ENCODE measurements at regions not wholly inside any gene's neighbourhood (a gene's known extent, or its start where the extent isn't known, plus 50 kb on each side); places are given as distances from the start of the nearest gene placed in this dataset.

- DNase-seq: no peak
These were observed 138.7 kb upstream of the POF1B start for GRCh38 chrX:85517994-85518718.

GRCh38 chrX:85516131-85516530, 136.7 kb upstream of the POF1B start:
- DNase-seq: no peak

DNA sequence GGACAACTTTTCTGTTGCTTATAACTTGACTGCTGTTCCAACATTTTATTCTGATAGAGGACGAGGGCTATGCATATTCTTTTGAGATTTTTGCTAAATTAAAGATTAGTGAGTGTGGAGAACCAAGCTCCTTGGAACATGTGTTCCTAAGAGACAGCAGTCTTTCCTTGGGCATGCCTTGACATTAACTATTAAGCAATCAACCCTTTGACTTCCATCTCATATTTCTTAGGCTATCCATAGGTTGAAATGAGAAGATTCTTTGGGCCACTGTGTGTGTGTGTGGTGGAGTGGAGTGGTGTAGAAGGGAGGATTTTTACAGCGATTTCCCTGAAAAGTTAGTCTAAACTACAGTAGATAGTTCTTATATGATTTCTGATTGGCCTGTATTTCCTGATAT, 127.4 kb upstream of the POF1B start:
- DNase-seq: no peak

GRCh38 chrX:85505801-85506200, 126.3 kb upstream of the POF1B start:
- DNase-seq: no peak

GRCh38 chrX:85504381-85504780, 124.9 kb upstream of the POF1B start:
- no peak for DNase-seq

GRCh38 chrX:85503258-85504158, 124.0 kb upstream of the POF1B start:
- DNase-seq: no peak

DNA sequence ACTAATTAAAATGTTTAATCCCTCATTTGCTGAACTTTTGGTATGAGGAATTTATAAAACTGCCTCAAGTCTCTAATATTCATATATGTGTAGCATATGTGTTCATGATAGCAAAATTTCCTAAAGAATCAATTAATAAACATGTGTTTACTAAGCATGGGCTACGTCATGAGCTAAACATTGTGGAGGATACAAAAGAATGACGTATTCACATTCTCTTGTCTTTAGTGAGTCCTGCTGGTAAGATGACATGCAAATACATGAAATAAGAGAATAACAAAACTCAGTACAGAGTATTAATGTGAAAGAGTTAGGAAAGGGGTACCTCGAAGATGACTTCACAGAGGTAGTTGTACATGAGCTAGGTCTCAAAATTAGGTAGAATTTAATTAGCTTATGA, 121.9 kb upstream of the POF1B start:
- no peak for DNase-seq

GRCh38 chrX:85499400-85499799, 119.9 kb upstream of the POF1B start:
- DNase-seq: no peak

- no peak for DNase-seq
These were observed 114.4 kb upstream of the POF1B start for GRCh38 chrX:85493821-85494220.

DNA sequence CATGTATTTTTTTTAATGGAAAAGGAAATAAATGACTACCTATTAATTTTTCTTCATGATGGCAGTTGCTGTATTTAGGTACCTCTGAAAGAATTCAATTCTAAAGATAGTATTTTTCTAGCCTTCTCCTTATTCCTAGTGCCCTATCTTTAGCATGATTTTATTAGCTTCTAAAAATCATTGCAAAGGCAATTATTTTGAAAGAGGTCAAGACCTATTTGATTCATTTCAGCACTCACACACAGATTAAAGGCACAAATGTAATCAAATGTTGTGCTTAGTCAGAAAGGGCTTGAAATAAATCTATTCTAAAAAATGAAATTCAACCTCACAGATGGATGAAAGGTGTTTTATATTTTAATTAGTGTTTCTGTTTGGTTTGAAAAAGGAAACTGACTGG, 74.8 kb upstream of the POF1B start:
- no peak for DNase-seq

DNA sequence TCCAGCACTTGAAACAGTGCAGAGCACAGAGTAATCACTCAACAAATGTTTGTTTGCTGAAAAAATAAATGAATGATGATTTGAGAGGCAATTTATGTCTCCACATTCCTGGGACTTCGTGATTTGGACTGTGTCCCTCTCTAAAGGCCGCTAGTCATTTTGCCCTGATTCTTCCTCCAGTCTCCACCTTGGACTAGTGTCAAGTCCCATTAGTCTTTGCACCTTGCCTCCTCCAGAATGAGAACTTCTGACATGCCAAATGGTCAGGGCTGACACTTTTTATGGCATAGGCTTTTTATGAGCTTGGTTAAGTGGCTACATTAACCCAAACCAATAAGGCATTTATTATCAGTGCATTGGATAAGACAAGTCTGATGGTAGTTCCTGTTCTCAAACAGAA, 65.1 kb upstream of the POF1B start:
- no peak for DNase-seq
